H1 (cell line): ENCODE measurements at regions not wholly inside any gene's neighbourhood (a gene's known extent, or its start where the extent isn't known, plus 50 kb on each side); places are given as distances from the start of the nearest gene placed in this dataset.

Experiments
- CTCF ChIA-PET: fragments of 300-600 bp; sonication (Branson Sonifier 250); formaldehyde crosslinking; loops from one replicate; lab custom pipeline; 2021; ENCODE audit not compliant: partially characterized antibody; lab: Charles Lee
- POLR2A ChIA-PET: fragments of 300-600 bp; sonication (Branson Sonifier 250); formaldehyde crosslinking; loops from one replicate; lab custom pipeline; 2021; ENCODE audit warnings: inconsistent platforms; ENCODE audit not compliant: partially characterized antibody; lab: Charles Lee
- DNase-seq, 2 experiments: peaks; one replicate each; pipeline versions ENCODE4 v3.0.0 to v3.0.0-alpha.2; 2010 to 2022; ENCODE audit warnings: low spot score in 2 of 2, low read depth in 1 of 2, mixed read lengths in 1 of 2
- FAIRE-seq: peaks from 2 replicates; lab custom pipeline; 2011; peaks lifted over from hg19 to GRCh38; lab: Jason Lieb, UNC
- H2AFZ ChIP-seq: 2 replicates; pipeline ENCODE4 v1.8.1; 2012; ENCODE audit warnings: low read length, inconsistent platforms
- H2AK5ac ChIP-seq: 2 replicates; pipeline ENCODE4 v1.6.1; 2013; ENCODE audit warnings: low read depth, low read length
- H2BK120ac ChIP-seq: replicated peaks from 2 replicates; pipeline ENCODE3; 2013; ENCODE audit warnings: low read depth, low read length, inconsistent platforms
- H2BK12ac ChIP-seq: 2 replicates; pipeline ENCODE4 v1.6.1; 2013; ENCODE audit warnings: low read depth, low read length
- H2BK15ac ChIP-seq: 2 replicates; pipeline ENCODE4 v1.6.1; 2013; ENCODE audit warnings: low read length
- H2BK20ac ChIP-seq: 2 replicates; pipeline ENCODE4 v1.6.1; 2013; ENCODE audit warnings: low read length
- H2BK5ac ChIP-seq: 2 replicates; pipeline ENCODE4 v1.6.1; 2013; ENCODE audit warnings: low read depth, low read length
- H3K14ac ChIP-seq: 2 replicates; pipeline ENCODE4 v1.6.1; 2013; ENCODE audit warnings: inconsistent platforms; ENCODE audit not compliant: insufficient read length
- H3K18ac ChIP-seq: 2 replicates; pipeline ENCODE4 v1.6.1; 2013; ENCODE audit warnings: low read length; ENCODE audit errors: extremely low read depth
- H3K23ac ChIP-seq: 2 replicates; pipeline ENCODE4 v1.6.1; 2013; ENCODE audit warnings: inconsistent platforms; ENCODE audit not compliant: insufficient read length
- H3K23me2 ChIP-seq: 2 replicates; pipeline ENCODE4 v1.6.1; 2013; ENCODE audit warnings: low read depth, low read length
- H3K27ac ChIP-seq: 2 replicates; pipeline ENCODE4 v1.6.1; 2011; ENCODE audit warnings: low read depth, low read length, inconsistent platforms
- H3K27me3 ChIP-seq, 4 experiments: replicated peaks in 1 of 4; 1 replicate in 1 of 4; 2 replicates in 3 of 4; pipeline versions ENCODE4 v1.6.1 to v1.8.1; 2011 to 2013; ENCODE audit warnings: low read length in 3 of 4, mild to moderate bottlenecking in 3 of 4, inconsistent platforms in 2 of 4, mixed read lengths in 2 of 4, moderate library complexity in 1 of 4; ENCODE audit not compliant: control insufficient read depth in 3 of 4, insufficient read depth in 3 of 4; ENCODE audit errors: extremely low read depth in 1 of 4
- H3K36me3 ChIP-seq, 4 experiments: 2 replicates each; pipeline versions ENCODE4 v1.6.1 to v1.8.1; 2011 to 2013; ENCODE audit warnings: mild to moderate bottlenecking in 4 of 4, low read length in 3 of 4, moderate library complexity in 2 of 4, control low read depth in 1 of 4, inconsistent platforms in 1 of 4; ENCODE audit not compliant: insufficient read depth in 4 of 4, control insufficient read depth in 2 of 4
- H3K4ac ChIP-seq: replicated peaks from 2 replicates; pipeline ENCODE3; 2013; ENCODE audit warnings: low read length, low read depth, mixed read lengths, inconsistent platforms; ENCODE audit not compliant: insufficient read length
- H3K4me1 ChIP-seq, 4 experiments: replicated peaks in 1 of 4; 1 replicate in 1 of 4; 2 replicates in 3 of 4; pipeline versions ENCODE4 v1.6.1 to v1.8.1; 2011 to 2013; ENCODE audit warnings: low read length in 3 of 4, inconsistent platforms in 2 of 4, mixed read lengths in 1 of 4; ENCODE audit not compliant: insufficient read depth in 4 of 4, control insufficient read depth in 3 of 4
- H3K4me2 ChIP-seq, 2 experiments: 2 replicates each; pipeline versions ENCODE4 v1.6.1 to v1.8.1; 2011 to 2013; ENCODE audit warnings: low read depth in 2 of 2, low read length in 2 of 2, control low read depth in 1 of 2, inconsistent platforms in 1 of 2, mild to moderate bottlenecking in 1 of 2; ENCODE audit not compliant: insufficient read depth in 1 of 2
- H3K4me3 ChIP-seq, 4 experiments: fragments of 200-600, 300-600 bp in 1 of 4; sonication (generic), shearing (Covaris generic), sonication (Bioruptor Twin) in 1 of 4; 2 replicates each; pipeline versions ENCODE4 v1.5.1 to v1.8.1; 2011 to 2016; ENCODE audit warnings: low read length in 4 of 4, low read depth in 3 of 4, control low read depth in 2 of 4, inconsistent platforms in 2 of 4, mild to moderate bottlenecking in 2 of 4, mixed read lengths in 1 of 4, moderate library complexity in 1 of 4; ENCODE audit not compliant: insufficient read depth in 2 of 4; ENCODE audit errors: extremely low read depth in 1 of 4
- H3K56ac ChIP-seq: replicated peaks from 2 replicates; pipeline ENCODE3; 2013; ENCODE audit warnings: low read depth, mild to moderate bottlenecking, mixed read lengths, low read length, inconsistent platforms; ENCODE audit not compliant: insufficient read length
- H3K79me1 ChIP-seq: 2 replicates; pipeline ENCODE4 v1.6.1; 2013; ENCODE audit warnings: low read depth, low read length, control low read depth
- H3K79me2 ChIP-seq, 2 experiments: 2 replicates each; pipeline versions ENCODE4 v1.6.1 to v1.8.1; 2012 to 2013; ENCODE audit warnings: low read length in 2 of 2, mild to moderate bottlenecking in 2 of 2, inconsistent platforms in 1 of 2; ENCODE audit not compliant: insufficient read depth in 2 of 2, control insufficient read depth in 1 of 2
- H3K9ac ChIP-seq, 4 experiments: replicated peaks in 1 of 4; 1 replicate in 1 of 4; 2 replicates in 3 of 4; pipeline versions ENCODE4 v1.6.1 to v1.8.1; 2011 to 2013; ENCODE audit warnings: low read depth in 3 of 4, low read length in 3 of 4, control low read depth in 2 of 4, mild to moderate bottlenecking in 2 of 4, moderate library complexity in 2 of 4, inconsistent platforms in 1 of 4; ENCODE audit errors: extremely low read depth in 1 of 4
- H3K9me3 ChIP-seq, 2 experiments: 2 replicates each; pipeline versions ENCODE4 v1.6.1 to v1.8.1; 2012 to 2013; ENCODE audit warnings: mild to moderate bottlenecking in 2 of 2, moderate library complexity in 2 of 2, control low read depth in 1 of 2, inconsistent platforms in 1 of 2, low read depth in 1 of 2, low read length in 1 of 2, mixed read lengths in 1 of 2; ENCODE audit not compliant: insufficient read depth in 2 of 2
- H4K20me1 ChIP-seq, 2 experiments: replicated peaks in 1 of 2; 2 replicates each; pipeline versions ENCODE3 to v1.8.1; 2011 to 2013; ENCODE audit warnings: inconsistent platforms in 2 of 2, low read length in 2 of 2, mild to moderate bottlenecking in 1 of 2; ENCODE audit not compliant: insufficient read depth in 2 of 2, control insufficient read depth in 1 of 2
- H4K5ac ChIP-seq: 2 replicates; pipeline ENCODE4 v1.6.1; 2013; ENCODE audit warnings: low read length, low read depth, mixed read lengths, inconsistent platforms; ENCODE audit not compliant: insufficient read length
- H4K8ac ChIP-seq: 2 replicates; pipeline ENCODE4 v1.8.0; 2013; ENCODE audit warnings: mild to moderate bottlenecking, moderate library complexity, low read length, inconsistent platforms; ENCODE audit not compliant: insufficient read depth; ENCODE audit errors: extremely low read depth
- H4K91ac ChIP-seq: replicated peaks from 2 replicates; pipeline ENCODE3; 2013; ENCODE audit warnings: low read length, mixed read lengths, inconsistent platforms; ENCODE audit not compliant: insufficient read length
- BACH1 ChIP-seq: IDR thresholded peaks from 2 replicates; pipeline ENCODE4 v1.6.1; 2012; ENCODE audit warnings: low read length, improper control_type of control experiment
- CBX5 ChIP-seq: fragments of 300-800, 300-1000 bp; sonication (generic); IDR thresholded peaks from 2 replicates; pipeline ENCODE4 v1.7.1; 2016; ENCODE audit warnings: antibody characterized with exemption, low read length, low read depth
- CBX8 ChIP-seq: fragments of 300-800, 300-1000 bp; sonication (generic); IDR thresholded peaks from 2 replicates; pipeline ENCODE4 v1.7.1; 2016; ENCODE audit warnings: low read depth, low read length, borderline replicate concordance
- EGR1 ChIP-seq: IDR thresholded peaks from 2 replicates; pipeline ENCODE4 v1.6.1; 2011; ENCODE audit warnings: low read depth, low read length, borderline replicate concordance
- KDM5A ChIP-seq: fragments of 200-600 bp; IDR thresholded peaks from 2 replicates; pipeline ENCODE4 v1.7.1; 2012; ENCODE audit warnings: mild to moderate bottlenecking, low read length, inconsistent platforms, mixed read lengths
- PHF8 ChIP-seq: fragments of 200-600 bp; sonication (generic); conservative IDR thresholded peaks from 2 replicates; pipeline ENCODE4 v1.7.1; 2012; ENCODE audit warnings: low read depth, mild to moderate bottlenecking, inconsistent platforms, low read length, moderate library complexity
- RFX5 ChIP-seq: IDR thresholded peaks from 2 replicates; pipeline ENCODE4 v1.6.1; 2011; ENCODE audit warnings: low read depth, low read length, improper control_type of control experiment, borderline replicate concordance
- SIRT6 ChIP-seq: IDR thresholded peaks from one replicate; pipeline ENCODE4 v1.7.1; 2012; ENCODE audit warnings: low read length, inconsistent platforms
- WGBS, 2 experiments: shearing (Covaris generic) in 1 of 2; methylation state at CpG; one replicate each; pipeline versions ENCODE4 v1.1.6 to v1.1.7; 2013 to 2015; ENCODE audit warnings: low lambda C conversion rate in 2 of 2, mixed read lengths in 2 of 2, inconsistent platforms in 1 of 2, low coverage in 1 of 2, missing lambda C conversion rate in 1 of 2; ENCODE audit not compliant: insufficient replicate concordance in 2 of 2, insufficient coverage in 1 of 2, insufficient read length in 1 of 2; ENCODE audit errors: extremely low coverage in 1 of 2, missing lambda C conversion rate in 1 of 2; 5-methylcytosine and 5-hydroxymethylcytosine counted together
- TF ChIP-seq, protein P1 (sequence below): IDR thresholded peaks from 2 replicates; pipeline ENCODE4 v1.6.1; 2011; ENCODE audit warnings: low read length, improper control_type of control experiment
- TF ChIP-seq, protein P2 (sequence below): IDR thresholded peaks from 2 replicates; pipeline ENCODE4 v1.6.1; 2012; ENCODE audit warnings: low read length, inconsistent platforms

DNA sequence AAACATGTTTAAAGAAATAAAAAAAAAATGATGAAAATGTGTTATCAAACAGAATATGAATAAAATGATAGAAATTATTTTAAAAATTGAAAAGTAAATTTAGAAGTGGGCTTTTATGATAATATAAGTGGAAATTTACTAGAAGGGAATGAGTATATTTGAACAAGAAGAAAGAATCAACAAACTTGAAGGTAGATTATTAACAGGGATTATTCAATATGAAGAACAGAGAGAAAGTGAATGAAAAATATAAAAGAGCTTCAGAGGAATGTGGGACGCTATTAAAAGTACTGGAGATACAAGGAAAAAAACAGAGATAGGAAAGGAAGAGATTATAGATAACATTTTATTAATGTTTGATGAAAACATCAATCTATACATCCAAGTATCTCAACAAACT, 1014.4 kb upstream of the CITED2 start:
- Histone ChIP-seq H3K4me3 (no peak overlapping the region), H4K20me1 (no peaks in the 10 kb centered on the region), H3K56ac (no peak overlapping the region), H3K79me1 (no peaks in the 10 kb centered on the region), H3K14ac (no peak overlapping the region), H3K27ac (no peak overlapping the region), H3K4me2 (no peak overlapping the region), H2AK5ac (no peak overlapping the region), H3K18ac (no peak overlapping the region), H4K91ac (no peak overlapping the region), H3K36me3 (no peaks in the 10 kb centered on the region), H3K79me2 (no peaks in the 10 kb centered on the region), H3K4ac (no peak overlapping the region), H3K23me2 (no peaks in the 10 kb centered on the region), H2BK5ac (no peak overlapping the region), H4K8ac (no peak overlapping the region), H3K27me3 (no peaks in the 10 kb centered on the region), H2BK12ac (no peak overlapping the region), H3K23ac (no peak overlapping the region), H2BK120ac (no peak overlapping the region), H2AFZ (no peak overlapping the region), H3K4me1 (no peaks in the 10 kb centered on the region), H3K9ac (no peak overlapping the region), H4K5ac (no peak overlapping the region), H3K9me3 (peaks cover 10 to 15% of the 10 kb centered on the region in 2 experiments), H2BK20ac (no peak overlapping the region), H2BK15ac (no peak overlapping the region)
- ChIA-PET POLR2A (no interaction called here), CTCF (no interaction called here)
- 96% methylated on average over 1 of the region's 1 CpG; no CpG with 5 or more reads in 1 of the 2 experiments for WGBS, 2 experiments
- FAIRE-seq, result no peak
- DNase-seq, result no peak
- TF ChIP-seq CBX8, result no peak
- TF ChIP-seq, protein P1, sequence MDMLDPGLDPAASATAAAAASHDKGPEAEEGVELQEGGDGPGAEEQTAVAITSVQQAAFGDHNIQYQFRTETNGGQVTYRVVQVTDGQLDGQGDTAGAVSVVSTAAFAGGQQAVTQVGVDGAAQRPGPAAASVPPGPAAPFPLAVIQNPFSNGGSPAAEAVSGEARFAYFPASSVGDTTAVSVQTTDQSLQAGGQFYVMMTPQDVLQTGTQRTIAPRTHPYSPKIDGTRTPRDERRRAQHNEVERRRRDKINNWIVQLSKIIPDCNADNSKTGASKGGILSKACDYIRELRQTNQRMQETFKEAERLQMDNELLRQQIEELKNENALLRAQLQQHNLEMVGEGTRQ, result no peak
- no peak for TF ChIP-seq CBX5
- TF ChIP-seq PHF8, result no peak
- no peak for TF ChIP-seq BACH1
- TF ChIP-seq RFX5, result no peak
- no peak for TF ChIP-seq EGR1
- TF ChIP-seq, protein P2, sequence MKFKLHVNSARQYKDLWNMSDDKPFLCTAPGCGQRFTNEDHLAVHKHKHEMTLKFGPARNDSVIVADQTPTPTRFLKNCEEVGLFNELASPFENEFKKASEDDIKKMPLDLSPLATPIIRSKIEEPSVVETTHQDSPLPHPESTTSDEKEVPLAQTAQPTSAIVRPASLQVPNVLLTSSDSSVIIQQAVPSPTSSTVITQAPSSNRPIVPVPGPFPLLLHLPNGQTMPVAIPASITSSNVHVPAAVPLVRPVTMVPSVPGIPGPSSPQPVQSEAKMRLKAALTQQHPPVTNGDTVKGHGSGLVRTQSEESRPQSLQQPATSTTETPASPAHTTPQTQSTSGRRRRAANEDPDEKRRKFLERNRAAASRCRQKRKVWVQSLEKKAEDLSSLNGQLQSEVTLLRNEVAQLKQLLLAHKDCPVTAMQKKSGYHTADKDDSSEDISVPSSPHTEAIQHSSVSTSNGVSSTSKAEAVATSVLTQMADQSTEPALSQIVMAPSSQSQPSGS, result no peak
- no peak for TF ChIP-seq SIRT6
- no peak for TF ChIP-seq KDM5A
